NT2/D1 (cell line): ENCODE measurements at regions not wholly inside any gene's neighbourhood (a gene's known extent, or its start where the extent isn't known, plus 50 kb on each side); places are given as distances from the start of the nearest gene placed in this dataset.

Experiments used
- DNase-seq: peaks from one replicate; pipeline ENCODE4 v3.0.0-alpha.2; 2011; ENCODE audit warnings: low read depth, low spot score
- H3K27me3 ChIP-seq: 2 replicates; pipeline ENCODE4 v1.6.0; 2011; ENCODE audit warnings: mild to moderate bottlenecking; ENCODE audit not compliant: insufficient read length, insufficient read depth
- H3K36me3 ChIP-seq: 2 replicates; pipeline ENCODE4 v1.6.1; 2011; ENCODE audit warnings: mild to moderate bottlenecking, low read length, mixed read lengths; ENCODE audit not compliant: insufficient read depth, insufficient read length
- H3K4me1 ChIP-seq: 2 replicates; pipeline ENCODE4 v1.5.1; 2011; ENCODE audit not compliant: insufficient read depth, insufficient read length
- H3K4me3 ChIP-seq: 2 replicates; pipeline ENCODE4 v1.5.1; 2011; ENCODE audit warnings: low read depth; ENCODE audit not compliant: insufficient read length
- H3K9ac ChIP-seq: 2 replicates; pipeline ENCODE4 v1.6.0; 2011; ENCODE audit warnings: low read depth; ENCODE audit not compliant: insufficient read length
- H3K9me3 ChIP-seq: 2 replicates; pipeline ENCODE4 v1.5.1; 2011; ENCODE audit warnings: mild to moderate bottlenecking, low read length; ENCODE audit not compliant: insufficient read depth
- SUZ12 ChIP-seq: IDR thresholded peaks from 2 replicates; pipeline ENCODE4 v1.6.1; 2011; ENCODE audit not compliant: insufficient read length, insufficient read depth; ENCODE audit errors: extremely low read depth
- YY1 ChIP-seq: IDR thresholded peaks from 2 replicates; pipeline ENCODE4 v1.6.1; 2011; ENCODE audit not compliant: insufficient read length, insufficient read depth
- ZNF274 ChIP-seq: IDR thresholded peaks from 2 replicates; pipeline ENCODE4 v1.6.1; 2011; ENCODE audit warnings: mild to moderate bottlenecking, low read depth, low read length

- no peak for DNase-seq
Observed at GRCh38 chr19:29429581-29429980, 96.2 kb upstream of the VSTM2B start.

GRCh38 chr19:29431332-29431731 lies 94.5 kb upstream of the VSTM2B start:
- Histone ChIP-seq H3K27me3 (no peaks in the 10 kb centered on the region), H3K4me1 (peaks cover 6% of the 10 kb centered on the region), H3K9ac (no peak overlapping the region), H3K36me3 (no peaks in the 10 kb centered on the region), H3K9me3 (peaks cover 10% of the 10 kb centered on the region; the same call in 1 of the 2 replicates), H3K4me3 (no peak overlapping the region)
- DNase-seq: no peak
- no peak for TF ChIP-seq SUZ12
- TF ChIP-seq YY1: no peak
- TF ChIP-seq ZNF274: no peak

More at GRCh38 chr19:29429581-29429980, 96.2 kb upstream of the VSTM2B start:
- peaks cover 6% of the 10 kb centered on the region for H3K4me1 ChIP-seq
- no peaks in the 10 kb centered on the region for H3K27me3 ChIP-seq
- no peak overlapping the region for H3K9ac ChIP-seq
- TF ChIP-seq SUZ12: no peak
- TF ChIP-seq YY1: no peak
- no peak for TF ChIP-seq ZNF274
- H3K9me3 ChIP-seq: peaks cover 13% of the 10 kb centered on the region; the same call in 1 of the 2 replicates
- no peak overlapping the region for H3K4me3 ChIP-seq
- H3K36me3 ChIP-seq: no peaks in the 10 kb centered on the region

- peaks cover 6% of the 10 kb centered on the region for H3K4me1 ChIP-seq
- H3K4me3 ChIP-seq: no peak overlapping the region
- no peaks in the 10 kb centered on the region for H3K36me3 ChIP-seq
- no peak overlapping the region for H3K9ac ChIP-seq
- no peak for TF ChIP-seq YY1
- no peak for TF ChIP-seq SUZ12
- no peak for TF ChIP-seq ZNF274
- no peaks in the 10 kb centered on the region for H3K27me3 ChIP-seq
- no peaks in the 10 kb centered on the region; the same call in 1 of the 2 replicates for H3K9me3 ChIP-seq
- no peak for DNase-seq
Observed at GRCh38 chr19:29432677-29433076, 93.1 kb upstream of the VSTM2B start.

GRCh38 chr19:29436591-29437103 lies 89.1 kb upstream of the VSTM2B start:
- DNase-seq: no peak
- no peak overlapping the region for H3K4me3 ChIP-seq
- no peaks in the 10 kb centered on the region for H3K36me3 ChIP-seq
- no peak for TF ChIP-seq SUZ12
- no peak for TF ChIP-seq ZNF274
- no peak for TF ChIP-seq YY1
- H3K27me3 ChIP-seq: no peaks in the 10 kb centered on the region
- no peak overlapping the region for H3K9ac ChIP-seq
- H3K9me3 ChIP-seq: peaks cover 16% of the 10 kb centered on the region; the same call in 1 of the 2 replicates
- H3K4me1 ChIP-seq: peaks cover 6% of the 10 kb centered on the region

GRCh38 chr19:29439021-29439420 lies 86.8 kb upstream of the VSTM2B start:
- H3K9me3 ChIP-seq: peaks cover 16% of the 10 kb centered on the region; the same call in 1 of the 2 replicates
- TF ChIP-seq YY1 (no peak), SUZ12 (no peak), ZNF274 (no peak)
- no peak overlapping the region for H3K4me3 ChIP-seq
- H3K36me3 ChIP-seq: no peaks in the 10 kb centered on the region
- H3K27me3 ChIP-seq: no peaks in the 10 kb centered on the region
- no peak for DNase-seq
- no peaks in the 10 kb centered on the region for H3K4me1 ChIP-seq
- no peak overlapping the region for H3K9ac ChIP-seq

- H3K4me3 ChIP-seq: no peak overlapping the region
- no peak overlapping the region for H3K9ac ChIP-seq
- H3K4me1 ChIP-seq: no peaks in the 10 kb centered on the region
- TF ChIP-seq YY1 (no peak), ZNF274 (no peak), SUZ12 (no peak)
- no peak for DNase-seq
- H3K36me3 ChIP-seq: no peaks in the 10 kb centered on the region
- peaks cover 16% of the 10 kb centered on the region; the same call in 1 of the 2 replicates for H3K9me3 ChIP-seq
- H3K27me3 ChIP-seq: no peaks in the 10 kb centered on the region
Observed at GRCh38 chr19:29439688-29440550, 85.9 kb upstream of the VSTM2B start.

- DNase-seq: no peak
- H3K9ac ChIP-seq: no peak overlapping the region
- H3K4me1 ChIP-seq: no peaks in the 10 kb centered on the region
- no peaks in the 10 kb centered on the region for H3K27me3 ChIP-seq
- no peak overlapping the region for H3K4me3 ChIP-seq
- TF ChIP-seq ZNF274: no peak
- TF ChIP-seq SUZ12: no peak
- no peak for TF ChIP-seq YY1
- peaks cover 16% of the 10 kb centered on the region; the same call in 1 of the 2 replicates for H3K9me3 ChIP-seq
- H3K36me3 ChIP-seq: no peaks in the 10 kb centered on the region
Observed at GRCh38 chr19:29442094-29442493, 83.7 kb upstream of the VSTM2B start.
